LoVo (cell line): ENCODE measurements at regions not wholly inside any gene's neighbourhood (a gene's known extent, or its start where the extent isn't known, plus 50 kb on each side); places are given as distances from the start of the nearest gene placed in this dataset.

ENCODE experiments used
- DNase-seq: peaks from one replicate; pipeline ENCODE4 v3.0.0-alpha.2; 2016; ENCODE audit warnings: low spot score

DNA sequence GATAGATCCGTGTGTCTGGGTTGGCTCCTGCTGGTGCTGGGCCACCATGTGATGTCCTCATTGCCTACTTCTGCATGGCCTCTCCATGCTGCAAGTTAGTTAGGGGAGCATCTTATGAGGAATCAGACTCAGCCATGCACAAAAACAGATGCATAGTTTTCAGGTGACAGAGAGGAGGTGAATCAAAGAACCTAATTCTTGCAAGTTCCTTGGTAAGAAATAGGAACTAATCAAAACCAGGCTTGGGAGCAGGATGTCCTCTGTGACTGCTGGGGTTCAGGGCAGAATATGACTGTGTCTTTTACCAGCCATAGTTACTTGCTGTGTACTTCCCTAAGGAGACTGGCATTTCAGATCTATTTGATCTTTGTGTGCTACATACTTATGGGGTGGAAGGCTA, 61.6 kb downstream of the C9orf152 start:
- DNase-seq: no peak

DNA sequence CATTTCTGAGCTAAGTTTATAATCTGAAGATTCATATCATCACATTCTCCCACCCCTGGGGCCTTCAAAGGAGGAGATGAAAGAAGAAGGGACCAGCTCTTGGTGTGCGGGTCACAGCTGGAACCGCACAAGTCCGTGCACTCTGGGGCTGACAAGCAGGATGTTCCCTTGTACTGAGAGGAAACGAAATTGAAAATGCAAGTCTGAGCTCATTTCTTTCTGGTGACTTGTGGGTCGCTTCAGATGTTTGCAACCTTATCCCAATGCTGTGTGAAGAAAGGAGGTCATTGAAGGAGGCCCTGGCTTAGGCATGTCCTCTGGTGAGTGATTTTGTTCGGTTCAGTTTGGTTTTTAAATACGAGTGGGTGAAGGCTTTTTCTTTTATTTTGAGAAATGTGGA, 59.6 kb downstream of the C9orf152 start:
- DNase-seq: no peak

DNA sequence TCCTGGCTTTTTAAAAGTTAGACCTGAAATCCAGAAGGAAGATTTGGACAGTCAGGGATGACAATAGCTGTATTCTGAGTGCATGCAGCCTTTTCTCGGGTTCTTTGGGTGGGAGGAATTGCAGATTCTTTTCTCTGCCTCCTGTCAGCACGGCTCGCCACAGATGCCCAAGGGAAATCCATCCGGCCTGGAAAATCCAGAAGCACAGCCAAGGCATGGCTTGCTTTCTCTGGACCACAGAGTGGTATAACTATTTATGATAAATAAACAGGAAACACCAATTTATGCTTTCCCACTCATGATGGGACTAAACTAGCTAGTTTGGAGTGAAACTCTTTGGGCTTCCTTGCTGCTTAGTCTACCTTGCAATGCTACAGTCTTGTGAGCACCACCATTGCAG, 59.1 kb downstream of the C9orf152 start:
- no peak for DNase-seq
